ENCODE measurements at regions not wholly inside any gene's neighbourhood (a gene's known extent, or its start where the extent isn't known, plus 50 kb on each side); places are given as distances from the start of the nearest gene placed in this dataset.

DNA sequence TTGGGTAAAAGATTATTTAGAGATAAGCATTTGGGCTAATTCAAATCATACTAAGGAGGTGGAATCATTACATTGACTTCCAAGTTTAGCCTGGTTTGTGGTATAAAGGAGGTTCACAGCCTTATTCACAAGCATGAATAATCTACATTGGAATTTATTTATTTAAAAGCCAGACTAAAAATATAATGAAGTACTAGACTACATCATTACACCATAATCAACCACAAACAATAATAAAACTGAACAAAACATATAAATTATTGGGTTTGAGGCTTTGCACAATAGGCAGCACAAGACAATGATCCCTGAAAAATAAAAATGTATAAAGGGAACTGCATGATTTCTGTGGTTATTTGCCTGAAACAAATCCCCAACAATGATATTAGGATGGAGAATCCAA lies 314.0 kb downstream of the GBA3 start:
- H3K27ac ChIP-seq = no peak overlapping the region
- DNase-seq (ENCODE audit: low spot score) = no peak
- CTCF ChIA-PET = interaction anchor here (0.6 kb wide), 1 partner anchor 316 kb away, joined by 3 read pairs; no protein-coding TSS in a partner anchor
- POLR2A ChIA-PET (ENCODE audit: low non-redundant PET) = no interaction called here
- TF ChIP-seq, protein P1, sequence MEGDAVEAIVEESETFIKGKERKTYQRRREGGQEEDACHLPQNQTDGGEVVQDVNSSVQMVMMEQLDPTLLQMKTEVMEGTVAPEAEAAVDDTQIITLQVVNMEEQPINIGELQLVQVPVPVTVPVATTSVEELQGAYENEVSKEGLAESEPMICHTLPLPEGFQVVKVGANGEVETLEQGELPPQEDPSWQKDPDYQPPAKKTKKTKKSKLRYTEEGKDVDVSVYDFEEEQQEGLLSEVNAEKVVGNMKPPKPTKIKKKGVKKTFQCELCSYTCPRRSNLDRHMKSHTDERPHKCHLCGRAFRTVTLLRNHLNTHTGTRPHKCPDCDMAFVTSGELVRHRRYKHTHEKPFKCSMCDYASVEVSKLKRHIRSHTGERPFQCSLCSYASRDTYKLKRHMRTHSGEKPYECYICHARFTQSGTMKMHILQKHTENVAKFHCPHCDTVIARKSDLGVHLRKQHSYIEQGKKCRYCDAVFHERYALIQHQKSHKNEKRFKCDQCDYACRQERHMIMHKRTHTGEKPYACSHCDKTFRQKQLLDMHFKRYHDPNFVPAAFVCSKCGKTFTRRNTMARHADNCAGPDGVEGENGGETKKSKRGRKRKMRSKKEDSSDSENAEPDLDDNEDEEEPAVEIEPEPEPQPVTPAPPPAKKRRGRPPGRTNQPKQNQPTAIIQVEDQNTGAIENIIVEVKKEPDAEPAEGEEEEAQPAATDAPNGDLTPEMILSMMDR (conservative IDR thresholded peaks at IDR 0.05; ENCODE audit: low read depth) = no peak

DNA sequence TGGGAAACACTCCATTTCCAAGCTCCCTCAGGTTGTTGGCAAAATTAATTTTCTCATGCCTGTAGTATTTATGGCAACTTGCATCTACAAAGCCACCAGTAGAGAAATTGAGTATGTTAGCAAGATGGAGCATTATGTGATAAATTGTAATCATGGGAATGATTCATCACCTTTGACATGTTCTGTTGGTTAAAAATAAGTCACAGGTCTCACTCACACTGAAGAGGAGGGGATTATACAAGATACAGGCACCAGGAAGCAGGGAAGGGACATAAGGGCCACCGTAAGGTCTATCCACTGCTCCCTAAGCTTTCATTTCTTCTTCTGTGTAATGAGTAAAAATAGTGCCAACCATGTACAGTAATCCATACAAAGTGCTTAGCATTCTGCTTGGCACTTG lies 313.0 kb downstream of the GBA3 start:
- ChIA-PET CTCF (no interaction called here), POLR2A (ENCODE audit: low non-redundant PET) (no interaction called here)
- TF ChIP-seq, protein P1 (conservative IDR thresholded peaks at IDR 0.05; ENCODE audit: low read depth) = no peak
- no peak overlapping the region for H3K27ac ChIP-seq
- DNase-seq (ENCODE audit: low spot score) = no peak

DNA sequence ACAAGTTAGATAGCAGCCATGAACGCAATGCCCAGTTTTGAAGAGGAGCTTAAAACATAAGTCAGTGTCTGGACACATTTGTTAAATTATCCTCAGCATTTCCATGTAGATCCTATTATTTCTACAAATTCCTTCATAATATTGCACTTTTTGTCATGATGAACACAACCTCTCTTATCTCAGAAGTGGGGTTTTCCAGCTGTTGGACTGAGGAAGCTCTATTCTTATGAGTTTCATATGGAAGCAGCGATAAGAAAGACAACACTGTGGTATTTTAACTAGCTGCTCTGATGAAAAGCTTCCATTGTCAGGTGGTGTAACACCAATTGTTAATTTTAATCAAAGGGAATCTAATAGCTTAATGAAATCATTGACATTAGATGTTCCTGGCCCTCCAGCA lies 308.7 kb downstream of the GBA3 start:
- TF ChIP-seq, protein P1 (conservative IDR thresholded peaks at IDR 0.05; ENCODE audit: low read depth) = no peak
- ChIA-PET POLR2A (ENCODE audit: low non-redundant PET) (no interaction called here), CTCF (interaction anchor here (1.2 kb wide), 1 partner anchor 11 kb away, joined by 3 read pairs; no protein-coding TSS in a partner anchor)
- no peak overlapping the region for H3K27ac ChIP-seq
- DNase-seq (ENCODE audit: low spot score) = no peak

DNA sequence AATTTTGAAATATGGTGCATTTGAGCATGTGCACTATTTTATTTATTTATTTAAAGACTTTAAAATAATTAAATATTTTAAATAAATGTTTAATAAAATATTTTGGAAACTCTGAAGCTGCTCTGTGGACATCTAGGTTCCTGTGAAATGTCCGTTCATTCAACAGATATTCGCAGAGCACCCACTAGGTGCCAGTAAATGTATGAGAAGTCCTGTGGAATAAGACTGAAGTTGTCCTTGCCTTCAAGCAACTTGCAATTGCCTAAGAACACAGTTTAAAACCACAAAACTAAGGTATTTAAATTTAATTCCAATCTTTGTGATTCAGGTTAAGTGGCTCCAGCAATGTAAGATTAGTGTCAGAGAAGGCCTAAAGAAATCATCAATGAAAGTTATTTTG lies 306.7 kb downstream of the GBA3 start:
- H3K27ac ChIP-seq = no peak overlapping the region
- ChIA-PET CTCF (no interaction called here), POLR2A (ENCODE audit: low non-redundant PET) (no interaction called here)
- TF ChIP-seq, protein P1 (conservative IDR thresholded peaks at IDR 0.05; ENCODE audit: low read depth) = no peak
- no peak for DNase-seq (ENCODE audit: low spot score)

DNA sequence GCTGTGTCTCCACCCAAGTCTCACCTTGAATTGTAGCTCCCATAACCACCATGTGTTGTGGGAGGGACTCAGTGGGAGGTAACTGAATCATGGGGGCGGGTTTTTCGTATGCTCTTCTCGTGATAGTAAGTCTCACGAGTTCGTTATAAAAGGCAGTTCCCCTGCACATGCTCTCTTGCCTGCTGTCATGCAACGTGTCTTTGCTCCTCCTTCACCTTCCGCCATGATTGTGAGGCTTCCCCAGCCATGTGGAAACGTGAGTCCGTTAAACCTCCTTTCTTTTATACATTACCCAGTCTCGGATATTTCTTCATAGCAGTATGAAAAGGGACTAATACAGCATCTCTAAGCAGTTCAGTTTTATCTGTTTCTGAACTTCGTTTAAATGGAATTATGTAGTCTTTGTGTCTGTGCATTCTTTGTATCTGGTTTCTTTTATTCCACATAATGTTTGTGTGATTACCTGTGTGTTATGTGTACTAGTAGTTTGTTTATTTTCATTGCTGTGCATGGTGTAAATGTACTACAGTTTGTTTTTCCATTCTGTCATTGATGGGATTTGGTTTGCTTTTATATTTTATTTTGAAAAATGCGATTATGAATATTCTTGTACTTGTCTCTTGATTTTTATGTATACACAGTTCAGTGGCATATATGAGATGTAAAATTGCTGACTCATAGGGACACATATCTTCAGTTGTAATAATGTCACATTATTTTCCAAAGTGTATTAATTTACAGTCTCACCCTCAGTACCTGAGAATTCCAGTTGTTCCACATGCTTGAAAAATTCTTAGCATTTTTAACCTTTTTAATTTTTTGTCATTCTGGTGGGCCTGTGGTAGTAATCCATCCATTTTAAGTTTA lies 304.9 kb downstream of the GBA3 start:
- TF ChIP-seq, protein P1 (conservative IDR thresholded peaks at IDR 0.05; ENCODE audit: low read depth) = no peak
- ChIA-PET POLR2A (ENCODE audit: low non-redundant PET) (no interaction called here), CTCF (no interaction called here)
- H3K27ac ChIP-seq = no peak overlapping the region
- no peak for DNase-seq (ENCODE audit: low spot score)

DNA sequence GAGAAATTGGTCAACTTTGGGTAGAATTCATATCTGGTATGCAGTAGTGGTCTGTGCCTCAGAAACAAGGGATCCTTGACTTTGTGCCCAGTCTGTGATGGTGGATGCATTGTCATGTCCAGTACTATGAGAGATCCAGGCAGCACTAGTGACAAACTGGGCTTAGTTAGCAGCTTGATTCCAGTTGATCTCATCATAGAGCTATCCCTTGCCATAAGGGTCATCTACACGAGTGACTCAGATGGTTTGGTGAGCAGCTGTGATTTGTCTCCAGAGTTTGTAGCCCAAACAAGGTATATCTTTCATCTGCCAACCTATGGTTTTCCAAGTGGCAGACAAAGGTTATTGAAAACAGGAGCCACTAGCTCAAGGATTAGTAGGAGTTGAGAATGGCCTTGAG lies 298.8 kb downstream of the GBA3 start:
- ChIA-PET CTCF (no interaction called here), POLR2A (ENCODE audit: low non-redundant PET) (no interaction called here)
- H3K27ac ChIP-seq = no peak overlapping the region
- TF ChIP-seq, protein P1 (conservative IDR thresholded peaks at IDR 0.05; ENCODE audit: low read depth) = no peak
- DNase-seq (ENCODE audit: low spot score) = no peak

Data from RWPE1 (cell line).